Fibroblast of pulmonary artery (primary cell): ENCODE measurements at regions not wholly inside any gene's neighbourhood (a gene's known extent, or its start where the extent isn't known, plus 50 kb on each side); places are given as distances from the start of the nearest gene placed in this dataset.

Experiments used
- DNase-seq: peaks from one replicate; pipeline ENCODE4 v3.0.0-alpha.2; 2010; ENCODE audit warnings: low read depth
- H3K4me3 ChIP-seq: replicated peaks from 2 replicates; pipeline ENCODE4 v1.5.1; 2011; ENCODE audit warnings: low read depth, mild to moderate bottlenecking, control low read depth, low read length, moderate library complexity
- TF ChIP-seq, protein P1 (sequence below): IDR thresholded peaks from 2 replicates; pipeline ENCODE4 v1.5.1; 2011; ENCODE audit warnings: mild to moderate bottlenecking, control low read depth, low read length, inconsistent platforms; ENCODE audit errors: missing control alignments

DNA sequence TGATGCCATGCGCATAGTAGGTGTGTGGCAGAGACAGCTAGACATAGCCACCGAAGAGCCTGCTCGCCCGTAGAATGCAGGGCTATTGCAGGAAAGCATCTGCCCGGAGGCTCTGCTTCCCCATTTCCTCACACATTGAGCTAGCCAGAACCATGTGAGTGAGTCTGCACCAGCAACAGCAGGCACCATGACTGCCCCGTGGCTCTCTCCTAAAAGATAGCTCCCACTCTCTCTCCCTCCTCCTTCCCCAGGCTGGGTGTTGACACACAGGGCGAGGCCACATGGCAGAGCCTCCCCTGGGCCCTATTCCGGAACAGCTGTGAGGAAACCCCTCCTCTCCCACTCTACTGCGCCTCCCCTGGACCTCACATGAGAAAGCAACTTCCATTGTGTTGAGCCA, 52.3 kb upstream of the ATP12A start:
- TF ChIP-seq, protein P1, sequence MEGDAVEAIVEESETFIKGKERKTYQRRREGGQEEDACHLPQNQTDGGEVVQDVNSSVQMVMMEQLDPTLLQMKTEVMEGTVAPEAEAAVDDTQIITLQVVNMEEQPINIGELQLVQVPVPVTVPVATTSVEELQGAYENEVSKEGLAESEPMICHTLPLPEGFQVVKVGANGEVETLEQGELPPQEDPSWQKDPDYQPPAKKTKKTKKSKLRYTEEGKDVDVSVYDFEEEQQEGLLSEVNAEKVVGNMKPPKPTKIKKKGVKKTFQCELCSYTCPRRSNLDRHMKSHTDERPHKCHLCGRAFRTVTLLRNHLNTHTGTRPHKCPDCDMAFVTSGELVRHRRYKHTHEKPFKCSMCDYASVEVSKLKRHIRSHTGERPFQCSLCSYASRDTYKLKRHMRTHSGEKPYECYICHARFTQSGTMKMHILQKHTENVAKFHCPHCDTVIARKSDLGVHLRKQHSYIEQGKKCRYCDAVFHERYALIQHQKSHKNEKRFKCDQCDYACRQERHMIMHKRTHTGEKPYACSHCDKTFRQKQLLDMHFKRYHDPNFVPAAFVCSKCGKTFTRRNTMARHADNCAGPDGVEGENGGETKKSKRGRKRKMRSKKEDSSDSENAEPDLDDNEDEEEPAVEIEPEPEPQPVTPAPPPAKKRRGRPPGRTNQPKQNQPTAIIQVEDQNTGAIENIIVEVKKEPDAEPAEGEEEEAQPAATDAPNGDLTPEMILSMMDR = no peak
- H3K4me3 ChIP-seq = no peak overlapping the region
- DNase-seq = no peak

DNA sequence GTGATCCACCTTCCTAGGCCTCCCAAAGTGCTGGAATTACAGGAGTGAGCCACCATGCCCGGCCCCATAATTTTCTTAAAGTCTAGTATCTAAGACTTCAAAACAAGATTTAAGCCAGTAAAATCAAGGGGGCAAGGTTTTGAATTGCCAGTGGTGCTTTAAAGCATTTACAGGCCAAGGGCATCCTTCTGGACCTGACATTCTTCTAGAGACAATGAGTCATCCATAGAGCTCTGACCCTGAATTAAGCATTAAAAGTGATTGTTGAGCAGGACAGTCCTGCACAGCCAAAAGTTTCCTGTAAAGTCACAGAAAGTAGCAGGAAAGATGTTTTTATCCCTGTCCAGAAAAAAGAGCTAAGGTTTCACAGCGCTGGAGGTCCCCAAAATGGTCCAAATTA, 50.9 kb upstream of the ATP12A start:
- TF ChIP-seq, protein P1 = no peak
- no peak for DNase-seq

DNA sequence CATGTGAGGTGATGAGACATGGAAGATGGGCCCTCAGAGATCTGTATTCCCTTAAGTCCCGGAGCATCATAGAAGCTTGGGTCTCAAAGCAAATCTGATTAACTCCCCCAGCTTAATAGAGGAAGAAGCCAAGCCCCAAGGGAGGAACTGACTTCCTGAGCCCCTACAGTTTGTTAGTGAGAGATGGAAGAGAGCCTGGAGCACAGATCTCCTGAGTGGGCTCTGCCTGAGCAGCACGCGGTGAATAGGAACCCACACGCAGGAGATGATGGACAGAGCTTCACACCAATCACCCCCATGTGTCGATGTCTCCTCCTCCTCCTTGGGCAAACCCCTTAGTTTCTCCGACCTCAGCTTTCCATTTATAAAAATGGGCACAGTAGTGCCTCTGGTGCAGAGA, 50.1 kb upstream of the ATP12A start:
- TF ChIP-seq, protein P1 = no peak
- H3K4me3 ChIP-seq = no peak overlapping the region
- DNase-seq = no peak

More for the DNA sequence above, 50.9 kb upstream of the ATP12A start:
- H3K4me3 ChIP-seq = no peak overlapping the region
